Naive thymus-derived CD4-positive, alpha-beta T cell (primary cell): ENCODE measurements at regions not wholly inside any gene's neighbourhood (a gene's known extent, or its start where the extent isn't known, plus 50 kb on each side); places are given as distances from the start of the nearest gene placed in this dataset.

Source experiments
- ATAC-seq: fragments of 150-1000 bp; cut with Tn5 transposase; 2 replicates; pipeline ENCODE4 v1.10.0; 2021; ENCODE audit warnings: mild to moderate bottlenecking, moderate library complexity
- CTCF ChIA-PET: fragments of 350-600 bp; sonication (Branson Sonifier 250); formaldehyde crosslinking; loops from one replicate; lab custom pipeline; 2021; ENCODE audit warnings: antibody characterized with exemption; lab: Charles Lee
- POLR2A ChIA-PET: fragments of 350-600 bp; sonication (Branson Sonifier 250); formaldehyde crosslinking; loops from one replicate; lab custom pipeline; 2021; ENCODE audit warnings: antibody characterized with exemption, inconsistent platforms; lab: Charles Lee
- DNase-seq, 9 donors: peaks; one replicate each; pipeline versions ENCODE4 v3.0.0 to v3.0.0-alpha.2; 2020 to 2022; ENCODE audit warnings: mixed read lengths in 1 of 9
- H3K27ac ChIP-seq: one replicate; pipeline ENCODE4 v1.7.0; 2013; ENCODE audit warnings: mild to moderate bottlenecking, low read depth, low read length, moderate library complexity
- H3K27me3 ChIP-seq, 2 donors: one replicate each; pipeline ENCODE4 v1.7.0; 2013; ENCODE audit warnings: low read length in 2 of 2, mild to moderate bottlenecking in 2 of 2, moderate library complexity in 2 of 2; ENCODE audit not compliant: control insufficient read depth in 2 of 2, insufficient read depth in 2 of 2
- H3K36me3 ChIP-seq, 3 experiments: 1 replicate in 2 of 3; 2 replicates in 1 of 3; pipeline ENCODE4 v1.7.0; 2013; ENCODE audit warnings: low read length in 3 of 3, mild to moderate bottlenecking in 3 of 3, moderate library complexity in 1 of 3; ENCODE audit not compliant: insufficient read depth in 3 of 3, control insufficient read depth in 2 of 3
- H3K4me1 ChIP-seq, 2 donors: one replicate each; pipeline ENCODE4 v1.7.0; 2013; ENCODE audit warnings: low read length in 2 of 2, mild to moderate bottlenecking in 2 of 2, moderate library complexity in 1 of 2; ENCODE audit not compliant: control insufficient read depth in 2 of 2, insufficient read depth in 2 of 2
- H3K4me3 ChIP-seq: 2 replicates; pipeline ENCODE4 v1.7.0; 2013; ENCODE audit warnings: mild to moderate bottlenecking, low read length
- H3K9me3 ChIP-seq, 3 experiments: 1 replicate in 2 of 3; 2 replicates in 1 of 3; pipeline ENCODE4 v1.7.0; 2013; ENCODE audit warnings: low read length in 3 of 3; ENCODE audit not compliant: control insufficient read depth in 2 of 3
- H3K27ac Mint-ChIP-seq, 9 donors: one replicate each; pipeline ENCODE4 v1.8.0; 2020 to 2022; ENCODE audit warnings: mixed read lengths in 9 of 9, mild to moderate bottlenecking in 8 of 9, moderate library complexity in 5 of 9, inconsistent platforms in 2 of 9
- H3K27me3 Mint-ChIP-seq, 5 donors: one replicate each; pipeline ENCODE4 v1.8.0; 2021 to 2022; ENCODE audit warnings: mixed read lengths in 5 of 5, mild to moderate bottlenecking in 1 of 5
- H3K36me3 Mint-ChIP-seq, 5 donors: one replicate each; pipeline ENCODE4 v1.8.0; 2020 to 2022; ENCODE audit warnings: mixed read lengths in 5 of 5, mild to moderate bottlenecking in 3 of 5, inconsistent platforms in 1 of 5
- H3K4me1 Mint-ChIP-seq, 7 donors: one replicate each; pipeline ENCODE4 v1.8.0; 2020 to 2022; ENCODE audit warnings: mixed read lengths in 7 of 7, mild to moderate bottlenecking in 3 of 7, inconsistent platforms in 1 of 7
- H3K4me3 Mint-ChIP-seq, 10 donors: one replicate each; pipeline ENCODE4 v1.8.0; 2020 to 2022; ENCODE audit warnings: mild to moderate bottlenecking in 10 of 10, mixed read lengths in 10 of 10, moderate library complexity in 6 of 10, inconsistent platforms in 2 of 10
- H3K9me3 Mint-ChIP-seq, 11 donors: one replicate each; pipeline ENCODE4 v1.8.0; 2020 to 2022; ENCODE audit warnings: mixed read lengths in 11 of 11, mild to moderate bottlenecking in 4 of 11, inconsistent platforms in 1 of 11, moderate library complexity in 1 of 11
- intact Hi-C, 2 donors: fragments of 100-400 bp; cut with micrococcal nuclease; formaldehyde crosslinking; loops; one replicate each; pipeline ENCODE4 v1.15.1; 2023

GRCh38 chr9:90508940-90509339, 133.7 kb downstream of the DIRAS2 start:
- POLR2A ChIA-PET: no interaction called here
- Histone ChIP-seq H3K27ac (no peak overlapping the region), H3K9me3 (no peaks in the 10 kb centered on the region), H3K4me3 (no peak overlapping the region), H3K27me3 (no peaks in the 10 kb centered on the region), H3K4me1 (no peaks in the 10 kb centered on the region), H3K36me3 (no peaks in the 10 kb centered on the region)
- intact Hi-C loops: no loop called here
- no peak for ATAC-seq
- CTCF ChIA-PET: no interaction called here
- peaks cover 0 to 1% (median 0%) of the 10 kb centered on the region in 11 donors for H3K9me3 Mint-ChIP-seq
- peaks cover 0 to 30% (median 8%) of the 10 kb centered on the region in 5 donors for H3K27me3 Mint-ChIP-seq
- no peak overlapping the region for H3K4me3 Mint-ChIP-seq
- peaks cover 0 to 3% (median 0%) of the 10 kb centered on the region in 7 donors for H3K4me1 Mint-ChIP-seq
- no peaks in the 10 kb centered on the region for H3K36me3 Mint-ChIP-seq
- no peak overlapping the region for H3K27ac Mint-ChIP-seq
- DNase-seq: no peak

GRCh38 chr9:90511711-90512110, 130.9 kb downstream of the DIRAS2 start:
- H3K4me3 Mint-ChIP-seq: no peak overlapping the region
- CTCF ChIA-PET: no interaction called here
- H3K27ac Mint-ChIP-seq: no peak overlapping the region

GRCh38 chr9:90514877-90515276, 127.7 kb downstream of the DIRAS2 start:
- Mint-ChIP-seq H3K36me3 (no peaks in the 10 kb centered on the region), H3K9me3 (no peaks in the 10 kb centered on the region), H3K27me3 (peaks cover 0 to 26% (median 12%) of the 10 kb centered on the region in 5 donors), H3K27ac (no peak overlapping the region), H3K4me3 (no peak overlapping the region), H3K4me1 (no peaks in the 10 kb centered on the region)
- ChIA-PET POLR2A (no interaction called here), CTCF (no interaction called here)
- intact Hi-C loops: no loop called here
- no peak overlapping the region for H3K4me3 ChIP-seq
- no peak overlapping the region for H3K27ac ChIP-seq
- no peaks in the 10 kb centered on the region for H3K36me3 ChIP-seq
- DNase-seq (no peak), ATAC-seq (no peak)
- no peaks in the 10 kb centered on the region for H3K27me3 ChIP-seq
- no peaks in the 10 kb centered on the region for H3K9me3 ChIP-seq
- no peaks in the 10 kb centered on the region for H3K4me1 ChIP-seq

More at GRCh38 chr9:90511711-90512110, 130.9 kb downstream of the DIRAS2 start:
- no peaks in the 10 kb centered on the region for H3K27me3 ChIP-seq
- intact Hi-C loops: no loop called here
- H3K27me3 Mint-ChIP-seq: peaks cover 0 to 40% (median 9%) of the 10 kb centered on the region in 5 donors
- H3K4me3 ChIP-seq: no peak overlapping the region
- no peak for DNase-seq
- POLR2A ChIA-PET: no interaction called here
- H3K36me3 ChIP-seq: no peaks in the 10 kb centered on the region
- no peaks in the 10 kb centered on the region for H3K9me3 ChIP-seq
- H3K36me3 Mint-ChIP-seq: no peaks in the 10 kb centered on the region
- H3K9me3 Mint-ChIP-seq: peaks cover 0 to 1% (median 0%) of the 10 kb centered on the region in 11 donors
- H3K27ac ChIP-seq: no peak overlapping the region
- no peak for ATAC-seq
- no peaks in the 10 kb centered on the region for H3K4me1 ChIP-seq
- peaks cover 0 to 3% (median 0%) of the 10 kb centered on the region in 7 donors for H3K4me1 Mint-ChIP-seq

- Histone ChIP-seq H3K27ac (no peak overlapping the region), H3K4me3 (no peak overlapping the region), H3K27me3 (no peaks in the 10 kb centered on the region), H3K4me1 (no peaks in the 10 kb centered on the region), H3K9me3 (no peaks in the 10 kb centered on the region), H3K36me3 (no peaks in the 10 kb centered on the region)
- CTCF ChIA-PET: no interaction called here
- Mint-ChIP-seq H3K27me3 (peaks cover 0 to 24% (median 12%) of the 10 kb centered on the region in 5 donors), H3K4me1 (no peaks in the 10 kb centered on the region), H3K4me3 (no peak overlapping the region), H3K9me3 (no peaks in the 10 kb centered on the region), H3K27ac (no peak overlapping the region), H3K36me3 (no peaks in the 10 kb centered on the region)
- ATAC-seq: no peak
- intact Hi-C loops: no loop called here
- POLR2A ChIA-PET: no interaction called here
- no peak for DNase-seq
Observed at GRCh38 chr9:90515510-90515909, 127.1 kb downstream of the DIRAS2 start.

GRCh38 chr9:90517103-90517502, 125.5 kb downstream of the DIRAS2 start:
- no peaks in the 10 kb centered on the region for H3K4me1 Mint-ChIP-seq
- no peaks in the 10 kb centered on the region for H3K4me1 ChIP-seq
- intact Hi-C loops: no loop called here
- H3K27me3 ChIP-seq: no peaks in the 10 kb centered on the region
- no peak for DNase-seq
- H3K27me3 Mint-ChIP-seq: peaks cover 0 to 35% (median 18%) of the 10 kb centered on the region in 5 donors
- H3K4me3 ChIP-seq: no peak overlapping the region
- ATAC-seq: no peak
- H3K36me3 Mint-ChIP-seq: no peaks in the 10 kb centered on the region
- ChIA-PET POLR2A (no interaction called here), CTCF (no interaction called here)
- no peaks in the 10 kb centered on the region for H3K9me3 ChIP-seq
- no peak overlapping the region for H3K27ac ChIP-seq
- H3K27ac Mint-ChIP-seq: no peak overlapping the region
- H3K36me3 ChIP-seq: no peaks in the 10 kb centered on the region
- H3K4me3 Mint-ChIP-seq: no peak overlapping the region
- no peaks in the 10 kb centered on the region for H3K9me3 Mint-ChIP-seq

GRCh38 chr9:90521811-90522570, 120.6 kb downstream of the DIRAS2 start:
- no peak overlapping the region for H3K27ac Mint-ChIP-seq
- POLR2A ChIA-PET: no interaction called here

GRCh38 chr9:90523958-90524357, 118.7 kb downstream of the DIRAS2 start:
- H3K36me3 Mint-ChIP-seq: no peaks in the 10 kb centered on the region
- intact Hi-C loops: no loop called here
- no peak overlapping the region for H3K27ac Mint-ChIP-seq
- CTCF ChIA-PET: no interaction called here
- Histone ChIP-seq H3K4me3 (no peak overlapping the region), H3K27me3 (no peaks in the 10 kb centered on the region), H3K4me1 (no peaks in the 10 kb centered on the region), H3K9me3 (no peaks in the 10 kb centered on the region), H3K27ac (no peak overlapping the region), H3K36me3 (no peaks in the 10 kb centered on the region)
- ATAC-seq: no peak
- no peaks in the 10 kb centered on the region for H3K9me3 Mint-ChIP-seq
- peaks cover 16 to 41% (median 31%) of the 10 kb centered on the region in 5 donors for H3K27me3 Mint-ChIP-seq
- no peak overlapping the region for H3K4me3 Mint-ChIP-seq
- no peak for DNase-seq
- no peaks in the 10 kb centered on the region for H3K4me1 Mint-ChIP-seq
- POLR2A ChIA-PET: no interaction called here

More at GRCh38 chr9:90521811-90522570, 120.6 kb downstream of the DIRAS2 start:
- Histone ChIP-seq H3K4me1 (no peaks in the 10 kb centered on the region), H3K9me3 (no peaks in the 10 kb centered on the region), H3K27me3 (no peaks in the 10 kb centered on the region), H3K4me3 (no peak overlapping the region), H3K27ac (no peak overlapping the region), H3K36me3 (no peaks in the 10 kb centered on the region)
- intact Hi-C loops: no loop called here
- peaks cover 8 to 32% (median 26%) of the 10 kb centered on the region in 5 donors for H3K27me3 Mint-ChIP-seq
- CTCF ChIA-PET: no interaction called here
- H3K4me1 Mint-ChIP-seq: no peaks in the 10 kb centered on the region
- DNase-seq (no peak), ATAC-seq (no peak)
- H3K4me3 Mint-ChIP-seq: no peak overlapping the region
- no peaks in the 10 kb centered on the region for H3K9me3 Mint-ChIP-seq
- H3K36me3 Mint-ChIP-seq: no peaks in the 10 kb centered on the region
